Keratinocyte (primary cell): ENCODE measurements at regions not wholly inside any gene's neighbourhood (a gene's known extent, or its start where the extent isn't known, plus 50 kb on each side); places are given as distances from the start of the nearest gene placed in this dataset.

Experiments used
- CTCF ChIP-seq, 3 experiments: IDR thresholded peaks in 1 of 3; conservative IDR thresholded peaks in 1 of 3; optimal IDR thresholded peaks in 1 of 3; 2 replicates in 2 of 3; 3 replicates in 1 of 3; pipeline versions ENCODE3 to v1.5.1; 2011; ENCODE audit warnings: low read length in 3 of 3, mild to moderate bottlenecking in 3 of 3, moderate library complexity in 2 of 3, control low read depth in 1 of 3, inconsistent platforms in 1 of 3; ENCODE audit not compliant: insufficient read depth in 2 of 3; ENCODE audit errors: extremely low read depth in 1 of 3
- EZH2 ChIP-seq: IDR thresholded peaks from one replicate; pipeline ENCODE4 v1.6.1; 2012; ENCODE audit warnings: inconsistent platforms, mild to moderate bottlenecking, low read length, moderate library complexity

GRCh38 chr3:127427156-127427555 is 139.3 kb upstream of the PRR20G start:
- TF ChIP-seq CTCF (optimal IDR thresholded peaks at IDR 0.05 in 1 of 3, IDR thresholded peaks at IDR 0.05 in 1 of 3, conservative IDR thresholded peaks at IDR 0.05 in 1 of 3; ENCODE audit: extremely low read depth in 1 of 3, insufficient read depth in 2 of 3, low read length in 3 of 3) = no peak
- TF ChIP-seq EZH2 = no peak
